Stomach (tissue), 8 donors: ENCODE measurements at regions not wholly inside any gene's neighbourhood (a gene's known extent, or its start where the extent isn't known, plus 50 kb on each side); places are given as distances from the start of the nearest gene placed in this dataset.

Source experiments
- DNase-seq, 2 donors: peaks; one replicate each; pipeline versions ENCODE4 v3.0.0 to v3.0.0-alpha.2; 2013 to 2019
- H3K27ac ChIP-seq, 5 donors: fragments of 200-600 bp in 4 of 5; sonication (generic) in 4 of 5; one replicate each; pipeline ENCODE4 v1.5.1; 2013 to 2019; ENCODE audit warnings: mild to moderate bottlenecking in 1 of 5, moderate library complexity in 1 of 5
- H3K27me3 ChIP-seq, 3 donors: fragments of 200-600 bp; sonication (generic); one replicate each; pipeline ENCODE4 v1.5.1; 2017 to 2019; ENCODE audit warnings: mixed run types in 1 of 3
- H3K36me3 ChIP-seq, 4 donors: fragments of 200-600 bp; sonication (generic); 1 replicate in 3 of 4; 2 replicates in 1 of 4; pipeline ENCODE4 v1.5.1; 2016 to 2019
- H3K4me1 ChIP-seq, 4 donors: fragments of 200-600 bp; sonication (generic); one replicate each; pipeline ENCODE4 v1.5.1; 2016 to 2019
- H3K4me3 ChIP-seq, 4 donors: fragments of 200-600 bp; sonication (generic) in 3 of 4; one replicate each; pipeline ENCODE4 v1.5.1; 2016 to 2019; ENCODE audit warnings: mild to moderate bottlenecking in 1 of 4
- H3K9me3 ChIP-seq, 4 donors: fragments of 200-600 bp; sonication (generic); one replicate each; pipeline ENCODE4 v1.5.1; 2016 to 2019
- EP300 ChIP-seq: sonication (generic); formaldehyde crosslinking; IDR thresholded peaks from one replicate; pipeline ENCODE4 v1.6.1; 2017; ENCODE audit warnings: antibody characterized with exemption
- POLR2A ChIP-seq, 4 donors: fragments of 450-650 bp; IDR thresholded peaks; one replicate each; pipeline ENCODE4 v1.6.1; 2016; ENCODE audit warnings: antibody characterized with exemption in 4 of 4, control low read depth in 2 of 4, mild to moderate bottlenecking in 1 of 4, moderate library complexity in 1 of 4
- POLR2AphosphoS5 ChIP-seq, 3 donors: sonication (generic); formaldehyde crosslinking; IDR thresholded peaks; one replicate each; pipeline ENCODE4 v1.6.1; 2016; ENCODE audit warnings: antibody characterized with exemption in 3 of 3
- WGBS, 5 donors: extraction: QIAGEN DNeasy Blood & Tissue Kit in 3 of 5; methylation state at CpG; one replicate each; pipeline versions ENCODE4 v1.1.5 to v1.1.7; 2013 to 2018; 5-methylcytosine and 5-hydroxymethylcytosine counted together
- intact Hi-C: fragments of 100-400 bp; cut with DNase I; formaldehyde crosslinking; loops from one replicate; pipeline ENCODE4 v1.15.1; 2023; ENCODE audit warnings: low total_unique reads
- TF ChIP-seq, protein P1 (sequence below), 7 experiments: fragments of 450-650 bp in 4 of 7; fragments of 200-600 bp in 3 of 7; sonication (generic) in 3 of 7; IDR thresholded peaks; one replicate each; pipeline ENCODE4 v1.5.1; 2016 to 2019; ENCODE audit warnings: antibody characterized with exemption in 7 of 7, control low read depth in 2 of 7, mild to moderate bottlenecking in 1 of 7
- donor health status: healthy with polysubstance abuse.
- donor health status: Bipolar disorder and iron deficiency.
- donor health status: healthy.

DNA sequence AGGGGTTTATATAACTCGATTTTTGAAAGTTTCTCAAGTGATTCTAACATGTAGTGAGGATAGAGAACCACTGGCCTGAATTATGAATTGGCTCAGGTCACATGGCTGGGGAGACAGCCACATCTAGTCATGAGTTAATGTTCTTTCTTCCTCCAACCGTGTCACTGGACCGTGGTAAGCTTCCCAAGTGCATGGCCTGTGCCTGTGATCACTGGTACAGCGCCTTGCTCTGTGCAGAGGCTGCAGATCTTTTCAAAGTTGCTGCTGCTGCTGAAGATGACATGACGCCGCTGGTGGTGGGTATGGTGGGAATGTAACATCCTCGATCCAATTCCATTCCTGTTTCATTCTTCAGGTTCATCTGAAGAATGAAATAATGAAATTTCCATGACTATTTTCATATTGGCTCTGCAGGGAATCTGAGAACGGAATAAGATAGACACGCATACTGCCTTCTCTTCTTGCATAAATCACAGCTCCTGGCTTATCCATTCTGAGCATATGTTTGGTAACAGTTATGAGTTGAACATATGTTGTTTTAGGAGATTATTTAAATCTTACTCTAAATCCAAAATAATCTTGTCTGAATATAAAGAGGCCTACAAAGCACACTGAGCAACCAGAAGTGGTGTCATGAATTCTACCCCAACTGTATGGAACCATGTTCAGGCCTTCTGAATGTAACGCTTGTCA lies 100.5 kb upstream of the THSD7B start:
- intact Hi-C loops: no loop called here
- no peaks in the 10 kb centered on the region for H3K9me3 ChIP-seq
- no peaks in the 10 kb centered on the region for H3K36me3 ChIP-seq
- 79 to 84% (median 81%) methylated on average over 10 of the region's 10 CpGs for WGBS, 5 donors
- no peaks in the 10 kb centered on the region for H3K27me3 ChIP-seq
- TF ChIP-seq POLR2A (IDR thresholded peaks at IDR 0.05): no peak
- TF ChIP-seq POLR2AphosphoS5 (IDR thresholded peaks at IDR 0.05): no peak
- TF ChIP-seq EP300: no peak
- TF ChIP-seq, protein P1, sequence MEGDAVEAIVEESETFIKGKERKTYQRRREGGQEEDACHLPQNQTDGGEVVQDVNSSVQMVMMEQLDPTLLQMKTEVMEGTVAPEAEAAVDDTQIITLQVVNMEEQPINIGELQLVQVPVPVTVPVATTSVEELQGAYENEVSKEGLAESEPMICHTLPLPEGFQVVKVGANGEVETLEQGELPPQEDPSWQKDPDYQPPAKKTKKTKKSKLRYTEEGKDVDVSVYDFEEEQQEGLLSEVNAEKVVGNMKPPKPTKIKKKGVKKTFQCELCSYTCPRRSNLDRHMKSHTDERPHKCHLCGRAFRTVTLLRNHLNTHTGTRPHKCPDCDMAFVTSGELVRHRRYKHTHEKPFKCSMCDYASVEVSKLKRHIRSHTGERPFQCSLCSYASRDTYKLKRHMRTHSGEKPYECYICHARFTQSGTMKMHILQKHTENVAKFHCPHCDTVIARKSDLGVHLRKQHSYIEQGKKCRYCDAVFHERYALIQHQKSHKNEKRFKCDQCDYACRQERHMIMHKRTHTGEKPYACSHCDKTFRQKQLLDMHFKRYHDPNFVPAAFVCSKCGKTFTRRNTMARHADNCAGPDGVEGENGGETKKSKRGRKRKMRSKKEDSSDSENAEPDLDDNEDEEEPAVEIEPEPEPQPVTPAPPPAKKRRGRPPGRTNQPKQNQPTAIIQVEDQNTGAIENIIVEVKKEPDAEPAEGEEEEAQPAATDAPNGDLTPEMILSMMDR (IDR thresholded peaks at IDR 0.05): no peak
- no peak overlapping the region for H3K4me3 ChIP-seq
- no peak overlapping the region for H3K27ac ChIP-seq
- no peak for DNase-seq
- H3K4me1 ChIP-seq: no peaks in the 10 kb centered on the region

DNA sequence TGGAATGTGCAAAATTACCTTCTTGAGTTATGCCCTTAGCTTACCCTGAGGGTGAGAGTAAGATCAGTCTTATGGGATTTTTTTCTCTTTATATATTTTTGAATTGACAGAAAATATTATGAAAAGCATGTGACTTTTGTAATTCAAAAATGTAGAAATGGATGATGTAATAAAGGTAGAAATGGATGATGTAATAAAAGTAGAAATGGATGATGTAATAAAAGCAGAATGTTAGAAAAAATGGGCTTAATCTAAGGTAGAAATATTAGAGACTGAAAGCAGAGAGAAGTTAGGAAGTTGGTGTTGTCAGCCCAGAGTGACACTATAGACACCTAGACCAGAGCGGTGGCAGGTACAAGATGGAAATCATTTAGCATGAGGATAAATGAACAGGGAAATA lies 107.1 kb upstream of the THSD7B start:
- no peaks in the 10 kb centered on the region for H3K9me3 ChIP-seq
- H3K4me1 ChIP-seq: peaks cover 0 to 3% (median 0%) of the 10 kb centered on the region in 4 donors
- H3K27me3 ChIP-seq: no peaks in the 10 kb centered on the region
- H3K36me3 ChIP-seq: no peaks in the 10 kb centered on the region
- WGBS, 5 donors: 92 to 100% (median 96%) methylated on average over 1 of the region's 1 CpG
- intact Hi-C loops: no loop called here
- TF ChIP-seq, protein P1 (IDR thresholded peaks at IDR 0.05): no peak
- TF ChIP-seq POLR2A (IDR thresholded peaks at IDR 0.05) (no peak), EP300 (no peak), POLR2AphosphoS5 (IDR thresholded peaks at IDR 0.05) (no peak)
- H3K27ac ChIP-seq: no peak overlapping the region
- DNase-seq: no peak
- H3K4me3 ChIP-seq: no peak overlapping the region

DNA sequence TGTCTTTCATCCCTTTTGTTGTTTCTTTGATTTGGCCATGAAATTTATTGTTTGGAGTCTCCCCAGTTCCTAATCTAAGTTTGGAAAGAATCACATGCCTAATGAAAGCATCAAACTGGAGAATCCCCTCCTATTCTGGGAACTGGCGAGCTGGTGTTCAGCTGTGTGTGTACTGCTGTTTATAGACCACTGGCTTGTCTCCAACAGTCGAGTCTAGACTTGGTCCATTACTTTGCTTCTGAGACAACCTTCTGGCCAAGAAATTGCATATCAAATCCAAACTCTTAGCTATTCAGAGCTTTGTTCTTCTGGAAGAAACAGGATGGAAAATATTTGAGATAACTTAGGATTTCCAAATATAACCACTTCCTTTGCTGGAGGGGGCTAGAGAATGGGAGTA lies 111.5 kb upstream of the THSD7B start:
- peak in 1 of 2 donors; percentile 79 for DNase-seq
- no peak overlapping the region for H3K27ac ChIP-seq
- peaks cover 0 to 20% (median 0%) of the 10 kb centered on the region in 4 donors for H3K4me1 ChIP-seq
- no peak for TF ChIP-seq POLR2AphosphoS5 (IDR thresholded peaks at IDR 0.05)
- no peak for TF ChIP-seq POLR2A (IDR thresholded peaks at IDR 0.05)
- TF ChIP-seq EP300: no peak
- TF ChIP-seq, protein P1 (IDR thresholded peaks at IDR 0.05): no peak
- H3K36me3 ChIP-seq: no peaks in the 10 kb centered on the region
- WGBS, 5 donors: 30 to 48% (median 45%) methylated on average over 2 of the region's 2 CpGs
- H3K9me3 ChIP-seq: no peaks in the 10 kb centered on the region
- intact Hi-C loops: no loop called here
- no peak overlapping the region for H3K4me3 ChIP-seq
- no peaks in the 10 kb centered on the region for H3K27me3 ChIP-seq

DNA sequence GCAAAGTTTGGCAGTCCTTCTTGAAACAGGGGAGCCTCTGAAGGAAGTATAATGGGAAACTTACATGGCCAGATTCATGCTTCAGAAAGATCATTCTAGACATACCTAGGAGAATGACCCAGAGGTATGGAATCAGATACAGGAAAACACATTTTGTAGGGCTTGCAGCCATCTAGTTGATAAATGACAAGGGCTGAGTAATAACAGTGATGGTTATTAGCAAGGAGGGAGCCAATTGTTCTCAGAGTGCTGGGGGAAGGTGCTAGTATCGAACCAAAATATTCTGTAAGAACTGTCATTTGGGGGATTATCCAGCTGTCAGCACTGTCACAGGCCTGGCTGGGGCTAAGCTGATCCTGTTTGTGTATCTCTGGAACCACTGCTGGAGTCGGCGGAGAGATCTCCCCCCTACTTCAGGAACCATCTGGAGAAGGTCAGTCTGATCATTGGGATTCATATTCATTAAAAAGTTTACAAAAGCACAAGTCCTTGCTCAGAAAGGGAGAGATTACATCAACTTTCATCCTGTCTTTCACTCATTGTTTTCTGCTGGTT lies 113.8 kb upstream of the THSD7B start:
- DNase-seq: peak in 1 of 2 donors; percentile 20
- no peaks in the 10 kb centered on the region for H3K36me3 ChIP-seq
- 56 to 67% (median 66%) methylated on average over 3 of the region's 3 CpGs for WGBS, 5 donors
- H3K27ac ChIP-seq: no peak overlapping the region
- H3K9me3 ChIP-seq: no peaks in the 10 kb centered on the region
- TF ChIP-seq, protein P1 (IDR thresholded peaks at IDR 0.05): no peak
- TF ChIP-seq EP300: no peak
- no peak for TF ChIP-seq POLR2A (IDR thresholded peaks at IDR 0.05)
- TF ChIP-seq POLR2AphosphoS5 (IDR thresholded peaks at IDR 0.05): no peak
- H3K4me1 ChIP-seq: peaks cover 0 to 20% (median 0%) of the 10 kb centered on the region in 4 donors
- intact Hi-C loops: no loop called here
- H3K27me3 ChIP-seq: no peaks in the 10 kb centered on the region
- H3K4me3 ChIP-seq: no peak overlapping the region
